GM23338 (cell line): ENCODE measurements at regions not wholly inside any gene's neighbourhood (a gene's known extent, or its start where the extent isn't known, plus 50 kb on each side); places are given as distances from the start of the nearest gene placed in this dataset.

ENCODE experiments used
- EZH2 ChIP-seq: fragments of 200-600 bp; sonication (generic); IDR thresholded peaks from one replicate; pipeline ENCODE4 v1.8.0; 2017; ENCODE audit warnings: antibody characterized with exemption, mild to moderate bottlenecking, low read depth; ENCODE audit not compliant: unreplicated experiment
- POLR2AphosphoS5 ChIP-seq: IDR thresholded peaks from 2 replicates; pipeline ENCODE4 v1.6.1; 2016; ENCODE audit warnings: antibody characterized with exemption, low read depth
- REST ChIP-seq: IDR thresholded peaks from one replicate; pipeline ENCODE4 v1.6.1; 2018; ENCODE audit warnings: antibody characterized with exemption; ENCODE audit not compliant: unreplicated experiment
- ZNF331 ChIP-seq: fragments of 250-450 bp; sonication (Bioruptor Pico); IDR thresholded peaks from 2 replicates; pipeline ENCODE4 v1.5.0; 2020; ENCODE audit warnings: low read depth, mild to moderate bottlenecking, moderate library complexity
- TF ChIP-seq, protein P1 (sequence below), 2 experiments: fragments of 200-600 bp in 1 of 2; sonication (generic) in 1 of 2; conservative IDR thresholded peaks; 2 replicates each; pipeline versions ENCODE4 v1.5.1 to v1.6.1; 2016 to 2017; ENCODE audit warnings: antibody characterized with exemption in 2 of 2, low read depth in 2 of 2, mild to moderate bottlenecking in 2 of 2, moderate library complexity in 1 of 2

GRCh38 chr19:7413629-7414028, 64.9 kb downstream of the ARHGEF18 start:
- TF ChIP-seq POLR2AphosphoS5 (no peak), ZNF331 (no peak), REST (no peak), EZH2 (no peak)
- TF ChIP-seq, protein P1, sequence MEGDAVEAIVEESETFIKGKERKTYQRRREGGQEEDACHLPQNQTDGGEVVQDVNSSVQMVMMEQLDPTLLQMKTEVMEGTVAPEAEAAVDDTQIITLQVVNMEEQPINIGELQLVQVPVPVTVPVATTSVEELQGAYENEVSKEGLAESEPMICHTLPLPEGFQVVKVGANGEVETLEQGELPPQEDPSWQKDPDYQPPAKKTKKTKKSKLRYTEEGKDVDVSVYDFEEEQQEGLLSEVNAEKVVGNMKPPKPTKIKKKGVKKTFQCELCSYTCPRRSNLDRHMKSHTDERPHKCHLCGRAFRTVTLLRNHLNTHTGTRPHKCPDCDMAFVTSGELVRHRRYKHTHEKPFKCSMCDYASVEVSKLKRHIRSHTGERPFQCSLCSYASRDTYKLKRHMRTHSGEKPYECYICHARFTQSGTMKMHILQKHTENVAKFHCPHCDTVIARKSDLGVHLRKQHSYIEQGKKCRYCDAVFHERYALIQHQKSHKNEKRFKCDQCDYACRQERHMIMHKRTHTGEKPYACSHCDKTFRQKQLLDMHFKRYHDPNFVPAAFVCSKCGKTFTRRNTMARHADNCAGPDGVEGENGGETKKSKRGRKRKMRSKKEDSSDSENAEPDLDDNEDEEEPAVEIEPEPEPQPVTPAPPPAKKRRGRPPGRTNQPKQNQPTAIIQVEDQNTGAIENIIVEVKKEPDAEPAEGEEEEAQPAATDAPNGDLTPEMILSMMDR (conservative IDR thresholded peaks at IDR 0.05; ENCODE audit: low read depth in 2 of 2), result no peak
